ENCODE measurements at regions not wholly inside any gene's neighbourhood (a gene's known extent, or its start where the extent isn't known, plus 50 kb on each side); places are given as distances from the start of the nearest gene placed in this dataset.

DNA sequence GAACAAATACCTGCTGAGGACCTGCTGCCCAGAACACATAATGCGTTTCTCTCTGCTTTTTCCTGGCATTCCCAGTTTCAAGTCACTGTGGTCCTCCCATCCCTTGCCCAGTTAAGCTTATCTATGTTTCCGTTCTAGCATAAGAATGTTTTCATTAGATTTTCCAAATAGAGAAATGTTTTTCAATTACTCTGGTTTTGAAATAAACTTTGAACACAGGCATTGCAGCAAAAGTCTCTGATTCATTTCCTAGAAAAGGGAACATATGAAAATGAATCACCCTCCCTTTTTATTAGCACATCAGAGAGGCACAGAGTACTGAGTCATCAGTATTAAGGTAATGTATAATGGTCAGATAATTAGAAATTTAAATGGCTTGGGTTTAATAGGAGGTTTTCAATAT, 201.1 kb upstream of the TMEM260 start:
- TF ChIP-seq SMAD3 (CRISPR knock-in tag; IDR thresholded peaks at IDR 0.05; ENCODE audit: borderline replicate concordance) (no peak), NR3C1 (CRISPR knock-in tag; conservative IDR thresholded peaks at IDR 0.05; ENCODE audit: low read depth) (no peak), NFE2L1 (CRISPR knock-in tag; IDR thresholded peaks at IDR 0.05) (no peak)
- TF ChIP-seq, protein P1, sequence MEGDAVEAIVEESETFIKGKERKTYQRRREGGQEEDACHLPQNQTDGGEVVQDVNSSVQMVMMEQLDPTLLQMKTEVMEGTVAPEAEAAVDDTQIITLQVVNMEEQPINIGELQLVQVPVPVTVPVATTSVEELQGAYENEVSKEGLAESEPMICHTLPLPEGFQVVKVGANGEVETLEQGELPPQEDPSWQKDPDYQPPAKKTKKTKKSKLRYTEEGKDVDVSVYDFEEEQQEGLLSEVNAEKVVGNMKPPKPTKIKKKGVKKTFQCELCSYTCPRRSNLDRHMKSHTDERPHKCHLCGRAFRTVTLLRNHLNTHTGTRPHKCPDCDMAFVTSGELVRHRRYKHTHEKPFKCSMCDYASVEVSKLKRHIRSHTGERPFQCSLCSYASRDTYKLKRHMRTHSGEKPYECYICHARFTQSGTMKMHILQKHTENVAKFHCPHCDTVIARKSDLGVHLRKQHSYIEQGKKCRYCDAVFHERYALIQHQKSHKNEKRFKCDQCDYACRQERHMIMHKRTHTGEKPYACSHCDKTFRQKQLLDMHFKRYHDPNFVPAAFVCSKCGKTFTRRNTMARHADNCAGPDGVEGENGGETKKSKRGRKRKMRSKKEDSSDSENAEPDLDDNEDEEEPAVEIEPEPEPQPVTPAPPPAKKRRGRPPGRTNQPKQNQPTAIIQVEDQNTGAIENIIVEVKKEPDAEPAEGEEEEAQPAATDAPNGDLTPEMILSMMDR (IDR thresholded peaks at IDR 0.05), result no peak

Measured in WTC11 (cell line).